ENCODE measurements at regions not wholly inside any gene's neighbourhood (a gene's known extent, or its start where the extent isn't known, plus 50 kb on each side); places are given as distances from the start of the nearest gene placed in this dataset.

DNA sequence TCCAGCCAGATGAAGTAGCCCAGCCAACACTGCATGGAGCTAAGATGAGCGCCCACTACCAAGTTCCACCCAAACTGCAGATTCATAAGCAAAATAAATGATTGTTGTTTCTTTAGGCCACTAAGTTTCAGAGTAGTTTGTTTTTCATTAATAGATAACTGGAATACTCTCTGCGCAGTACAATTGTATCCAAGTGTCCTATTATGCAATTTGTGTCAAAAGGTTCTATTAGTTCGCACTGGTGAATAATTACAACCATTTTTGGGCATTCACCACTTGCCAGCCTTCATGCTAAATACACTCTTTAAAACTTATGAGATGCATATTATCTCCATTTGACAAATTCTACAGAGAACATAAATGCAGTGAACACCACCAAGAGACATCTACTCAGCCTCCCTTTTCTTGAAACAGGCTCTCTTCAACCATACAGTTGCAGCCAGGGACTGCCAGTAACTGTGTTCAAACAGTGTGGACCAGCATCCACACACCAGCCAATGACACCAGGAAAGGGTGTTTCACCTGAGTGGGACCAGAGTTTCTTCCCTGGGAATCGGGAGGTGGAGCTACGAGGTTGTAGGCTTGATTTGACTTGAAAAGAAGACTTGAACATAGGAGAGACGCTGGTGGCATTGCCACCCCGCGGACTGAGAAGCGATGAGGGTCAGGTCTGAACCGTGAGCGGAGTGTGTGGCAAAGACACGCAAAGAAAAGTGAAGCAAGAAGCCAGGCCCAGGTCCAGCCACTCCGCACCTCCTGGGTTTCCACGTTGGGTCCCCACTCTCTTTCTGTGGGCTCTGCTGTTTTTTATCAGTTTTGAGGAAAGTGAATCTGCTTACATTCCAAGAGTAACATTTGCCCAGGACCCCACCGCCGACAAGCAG is 53.0 kb upstream of the FZD10 start:
- H3K4me3 ChIP-seq (ENCODE audit: low read depth, low read length) = no peak overlapping the region
- DNase-seq (ENCODE audit: low read depth) = no peak
- TF ChIP-seq CTCF (IDR thresholded peaks at IDR 0.05; ENCODE audit: low read depth, low read length) (no peak), POLR2A (IDR thresholded peaks at IDR 0.05; ENCODE audit: extremely low read depth, insufficient read length) (no peak), MAX (IDR thresholded peaks at IDR 0.05; ENCODE audit: low read depth, low read length) (no peak), MYC (IDR thresholded peaks at IDR 0.05; ENCODE audit: low read depth, low read length) (no peak)

- TF ChIP-seq CTCF (IDR thresholded peaks at IDR 0.05; ENCODE audit: low read depth, low read length) (no peak), MYC (IDR thresholded peaks at IDR 0.05; ENCODE audit: low read depth, low read length) (no peak), MAX (IDR thresholded peaks at IDR 0.05; ENCODE audit: low read depth, low read length) (no peak), POLR2A (IDR thresholded peaks at IDR 0.05; ENCODE audit: extremely low read depth, insufficient read length) (no peak)
- no peak for DNase-seq (ENCODE audit: low read depth)
These were observed 51.4 kb upstream of the FZD10 start for GRCh38 chr12:130110914-130111313.

GRCh38 chr12:130111965-130112496 is 50.2 kb upstream of the FZD10 start:
- TF ChIP-seq MYC (IDR thresholded peaks at IDR 0.05; ENCODE audit: low read depth, low read length) = no peak
- TF ChIP-seq MAX (IDR thresholded peaks at IDR 0.05; ENCODE audit: low read depth, low read length) = no peak
- no peak for TF ChIP-seq CTCF (IDR thresholded peaks at IDR 0.05; ENCODE audit: low read depth, low read length)
- TF ChIP-seq POLR2A (IDR thresholded peaks at IDR 0.05; ENCODE audit: extremely low read depth, insufficient read length) = no peak
- DNase-seq (ENCODE audit: low read depth) = no peak
- no peak overlapping the region for H3K4me3 ChIP-seq (ENCODE audit: low read depth, low read length)

More at GRCh38 chr12:130110914-130111313, 51.4 kb upstream of the FZD10 start:
- H3K4me3 ChIP-seq (ENCODE audit: low read depth, low read length) = no peak overlapping the region
